HepG2 (cell line): ENCODE measurements at regions not wholly inside any gene's neighbourhood (a gene's known extent, or its start where the extent isn't known, plus 50 kb on each side); places are given as distances from the start of the nearest gene placed in this dataset.

ENCODE experiments used
- ATAC-seq: fragments of 200-7000 bp; cut with Tn5 transposase; 3 replicates; pipeline ENCODE4 v1.9.1; 2020; ENCODE audit warnings: mild to moderate bottlenecking, moderate library complexity
- BruUV-seq: library from RNA; stranded (reverse); fragments of 400-500 nt; replicated peaks from 2 replicates; lab custom pipeline; 2021; lab: Mats Ljungman, UMichigan
- CTCF ChIA-PET: fragments of 300-600 bp; formaldehyde crosslinking; extraction: SDS; loops from one replicate; lab custom pipeline; 2021; ENCODE audit warnings: low total read pairs, inconsistent platforms, low intra/inter-chr PET ratio; lab: Yijun Ruan, JAX
- POLR2A ChIA-PET: fragments of 350-600 bp; sonication (Branson Sonifier 250); formaldehyde crosslinking; loops from one replicate; lab custom pipeline; 2020; ENCODE audit warnings: antibody characterized with exemption, inconsistent platforms; lab: Yijun Ruan, JAX
- DNase-seq: peaks from one replicate; pipeline ENCODE4 v3.0.0-alpha.2; 2015; ENCODE audit warnings: low spot score
- FAIRE-seq: peaks from 3 replicates; lab custom pipeline; 2011; peaks lifted over from hg19 to GRCh38; lab: Jason Lieb, UNC
- H2AFZ ChIP-seq: one replicate; pipeline ENCODE4 v1.6.1; 2011; ENCODE audit warnings: low read length, inconsistent platforms
- H3K27ac ChIP-seq: fragments of 300-600 bp; 3 replicates; pipeline ENCODE4 v1.8.0; 2011; ENCODE audit warnings: mixed run types, mild to moderate bottlenecking, mixed read lengths, low read length, inconsistent platforms; ENCODE audit not compliant: insufficient read depth; ENCODE audit errors: extremely low read length
- H3K27me3 ChIP-seq, 2 experiments: fragments of 200-600 bp in 1 of 2; 2 replicates in 1 of 2; 3 replicates in 1 of 2; pipeline versions ENCODE4 v1.6.0 to v1.8.0; 2011; ENCODE audit warnings: low read length in 2 of 2, mild to moderate bottlenecking in 2 of 2, moderate library complexity in 2 of 2, inconsistent platforms in 1 of 2; ENCODE audit not compliant: insufficient read depth in 2 of 2, control insufficient read depth in 1 of 2
- H3K36me3 ChIP-seq, 2 experiments: fragments of 200-600 bp in 1 of 2; replicated peaks in 1 of 2; 2 replicates in 1 of 2; 3 replicates in 1 of 2; pipeline versions ENCODE4 v1.5.1 to v1.8.0; 2011; ENCODE audit warnings: low read length in 2 of 2, inconsistent platforms in 1 of 2; ENCODE audit not compliant: insufficient read depth in 2 of 2, control insufficient read depth in 1 of 2
- H3K4me1 ChIP-seq: 2 replicates; pipeline ENCODE4 v1.5.1; 2012; ENCODE audit warnings: low read length, inconsistent platforms; ENCODE audit not compliant: insufficient read depth
- H3K4me2 ChIP-seq: 2 replicates; pipeline ENCODE4 v1.6.0; 2011; ENCODE audit warnings: low read depth, low read length, inconsistent platforms
- H3K4me3 ChIP-seq, 3 experiments: fragments of 200-600 bp in 1 of 3; sonication (generic), shearing (Covaris generic) in 1 of 3; replicated peaks in 1 of 3; 2 replicates each; pipeline ENCODE4 v1.5.1; 2011 to 2016; ENCODE audit warnings: low read length in 3 of 3, inconsistent platforms in 2 of 3, low read depth in 2 of 3, mild to moderate bottlenecking in 2 of 3, control low read depth in 1 of 3, mixed read lengths in 1 of 3; ENCODE audit not compliant: insufficient read depth in 1 of 3
- H3K79me2 ChIP-seq: one replicate; pipeline ENCODE4 v1.6.1; 2011; ENCODE audit warnings: low read length, inconsistent platforms; ENCODE audit not compliant: insufficient read depth
- H3K9ac ChIP-seq: 2 replicates; pipeline ENCODE4 v1.6.0; 2011; ENCODE audit warnings: mild to moderate bottlenecking, low read depth, low read length, inconsistent platforms; ENCODE audit not compliant: insufficient read depth
- H3K9me3 ChIP-seq: 2 replicates; pipeline ENCODE4 v1.5.1; 2012; ENCODE audit warnings: mild to moderate bottlenecking, low read length
- H4K20me1 ChIP-seq: 2 replicates; pipeline ENCODE4 v1.6.0; 2011; ENCODE audit warnings: inconsistent platforms, mild to moderate bottlenecking, low read length, moderate library complexity; ENCODE audit not compliant: insufficient read depth
- AGO2 ChIP-seq: fragments of 200-400 bp; formaldehyde crosslinking; optimal IDR thresholded peaks from 2 replicates; pipeline ENCODE3; 2017; ENCODE audit warnings: mild to moderate bottlenecking, low read depth, low read length, moderate library complexity
- BCL3 ChIP-seq: sonication (generic); formaldehyde crosslinking; IDR thresholded peaks from 2 replicates; pipeline ENCODE4 v1.5.1; 2020; ENCODE audit warnings: mild to moderate bottlenecking, missing genetic modification reagents, moderate library complexity
- CEBPB ChIP-seq: IDR thresholded peaks from 2 replicates; pipeline ENCODE4 v1.6.1; 2011; ENCODE audit warnings: low read depth, low read length, improper control_type of control experiment, borderline replicate concordance
- HES4 ChIP-seq: sonication (generic); formaldehyde crosslinking; IDR thresholded peaks from 2 replicates; pipeline ENCODE4 v1.9.0; 2021; ENCODE audit warnings: mild to moderate bottlenecking, missing genetic modification reagents, borderline replicate concordance
- HOXA5 ChIP-seq: sonication (generic); formaldehyde crosslinking; IDR thresholded peaks from 2 replicates; pipeline ENCODE4 v1.4.0; 2020; ENCODE audit warnings: missing genetic modification reagents
- KLF12 ChIP-seq: sonication (generic); formaldehyde crosslinking; IDR thresholded peaks from 2 replicates; pipeline ENCODE4 v1.4.0; 2020; ENCODE audit warnings: missing genetic modification reagents, borderline replicate concordance
- MIER2 ChIP-seq: IDR thresholded peaks from 2 replicates; pipeline ENCODE4 v1.6.1; 2016; ENCODE audit warnings: missing biosample characterization, missing genetic modification reagents
- MTF1 ChIP-seq: sonication (generic); formaldehyde crosslinking; IDR thresholded peaks from 2 replicates; pipeline ENCODE4 v1.5.0; 2020; ENCODE audit warnings: missing genetic modification reagents
- TEF ChIP-seq: sonication (generic); formaldehyde crosslinking; IDR thresholded peaks from 2 replicates; pipeline ENCODE4 v1.5.0; 2020; ENCODE audit warnings: missing genetic modification reagents
- ZFP41 ChIP-seq: sonication (generic); formaldehyde crosslinking; IDR thresholded peaks from 2 replicates; pipeline ENCODE4 v1.4.0; 2020; ENCODE audit warnings: mild to moderate bottlenecking, missing genetic modification reagents, borderline replicate concordance
- ZNF597 ChIP-seq: sonication (generic); formaldehyde crosslinking; IDR thresholded peaks from 2 replicates; pipeline ENCODE4 v1.5.0; 2020; ENCODE audit warnings: missing genetic modification reagents
- ZNF644 ChIP-seq: IDR thresholded peaks from 2 replicates; pipeline ENCODE4 v1.6.1; 2016; ENCODE audit warnings: low read depth
- ZNF724P ChIP-seq: sonication (generic); formaldehyde crosslinking; IDR thresholded peaks from 2 replicates; pipeline ENCODE4 v1.8.0; 2022; ENCODE audit warnings: missing genetic modification reagents, borderline replicate concordance
- ZNF776 ChIP-seq: sonication (generic); formaldehyde crosslinking; IDR thresholded peaks from 2 replicates; pipeline ENCODE4 v1.4.0; 2020; ENCODE audit warnings: mild to moderate bottlenecking, missing genetic modification reagents
- WGBS: methylation state at CpG from one replicate; pipeline ENCODE4 v1.1.6; 2017; ENCODE audit warnings: low lambda C conversion rate; 5-methylcytosine and 5-hydroxymethylcytosine counted together
- in situ Hi-C: cut with HindIII; loops from 2 replicates; pipeline ENCODE4 v1.10.0; 2017; ENCODE audit warnings: low pct_unique_long_range_greater_than_20kb; ENCODE audit not compliant: extremely low pct_ligation_motif_present
- intact Hi-C: fragments of 100-400 bp; cut with micrococcal nuclease; formaldehyde crosslinking; loops from one replicate; pipeline ENCODE4 v1.10.0; 2022; ENCODE audit not compliant: unreplicated experiment
- TF ChIP-seq, protein P1 (sequence below): sonication (generic); formaldehyde crosslinking; IDR thresholded peaks from 2 replicates; pipeline ENCODE4 v1.4.0; 2020; ENCODE audit warnings: mild to moderate bottlenecking, low read depth, missing genetic modification reagents

- no peak overlapping the region for H3K4me3 ChIP-seq
- H3K9ac ChIP-seq = no peak overlapping the region
- no TSS peak for BruUV-seq
- ChIA-PET CTCF (no interaction called here), POLR2A (no interaction called here)
- H3K4me1 ChIP-seq = no peaks in the 10 kb centered on the region
- no peak for FAIRE-seq
- ATAC-seq = no peak
- no peaks in the 10 kb centered on the region for H3K9me3 ChIP-seq
- intact Hi-C loops = no loop called here
- DNase-seq = no peak
- no peaks in the 10 kb centered on the region for H3K36me3 ChIP-seq
- H3K79me2 ChIP-seq = no peaks in the 10 kb centered on the region
- no peak overlapping the region for H2AFZ ChIP-seq
- H3K4me2 ChIP-seq = no peak overlapping the region
- no peak overlapping the region for H3K27ac ChIP-seq
- TF ChIP-seq, protein P1, sequence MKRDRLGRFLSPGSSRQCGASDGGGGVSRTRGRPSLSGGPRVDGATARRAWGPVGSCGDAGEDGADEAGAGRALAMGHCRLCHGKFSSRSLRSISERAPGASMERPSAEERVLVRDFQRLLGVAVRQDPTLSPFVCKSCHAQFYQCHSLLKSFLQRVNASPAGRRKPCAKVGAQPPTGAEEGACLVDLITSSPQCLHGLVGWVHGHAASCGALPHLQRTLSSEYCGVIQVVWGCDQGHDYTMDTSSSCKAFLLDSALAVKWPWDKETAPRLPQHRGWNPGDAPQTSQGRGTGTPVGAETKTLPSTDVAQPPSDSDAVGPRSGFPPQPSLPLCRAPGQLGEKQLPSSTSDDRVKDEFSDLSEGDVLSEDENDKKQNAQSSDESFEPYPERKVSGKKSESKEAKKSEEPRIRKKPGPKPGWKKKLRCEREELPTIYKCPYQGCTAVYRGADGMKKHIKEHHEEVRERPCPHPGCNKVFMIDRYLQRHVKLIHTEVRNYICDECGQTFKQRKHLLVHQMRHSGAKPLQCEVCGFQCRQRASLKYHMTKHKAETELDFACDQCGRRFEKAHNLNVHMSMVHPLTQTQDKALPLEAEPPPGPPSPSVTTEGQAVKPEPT (CRISPR knock-in tag) = no peak
- TF ChIP-seq BCL3 (no peak), ZNF644 (no peak), CEBPB (no peak), ZNF776 (CRISPR knock-in tag) (no peak), MTF1 (no peak), AGO2 (no peak), KLF12 (CRISPR knock-in tag) (no peak), MIER2 (CRISPR knock-in tag) (no peak), HES4 (CRISPR knock-in tag) (no peak), ZNF597 (CRISPR knock-in tag) (no peak), ZNF724P (CRISPR knock-in tag) (no peak), HOXA5 (CRISPR knock-in tag) (no peak), ZFP41 (CRISPR knock-in tag) (no peak), TEF (CRISPR knock-in tag) (no peak)
- WGBS = 2% methylated on average over 3 of the region's 3 CpGs
- in situ Hi-C loops = no loop called here
- no peaks in the 10 kb centered on the region for H4K20me1 ChIP-seq
- H3K27me3 ChIP-seq = peaks cover 0 to 1% of the 10 kb centered on the region in 2 experiments; a peak in 2 of 5 replicates
Measured at GRCh38 chr6:97461218-97461617, 178.2 kb upstream of the MMS22L start.
